DMS 273 treated with DMSO at 0.1 percent for 48 hours (cell line): ENCODE measurements at regions not wholly inside any gene's neighbourhood (a gene's known extent, or its start where the extent isn't known, plus 50 kb on each side); places are given as distances from the start of the nearest gene placed in this dataset.
"Not testable (repeated sequence)": the region's sequence is repeated elsewhere in the genome, so short reads cannot be mapped to it uniquely, and the experiment has no call there.

ENCODE experiments used
- DNase-seq: peaks from one replicate; lab custom pipeline; 2025; lab: John Stamatoyannopoulos, UW

DNA sequence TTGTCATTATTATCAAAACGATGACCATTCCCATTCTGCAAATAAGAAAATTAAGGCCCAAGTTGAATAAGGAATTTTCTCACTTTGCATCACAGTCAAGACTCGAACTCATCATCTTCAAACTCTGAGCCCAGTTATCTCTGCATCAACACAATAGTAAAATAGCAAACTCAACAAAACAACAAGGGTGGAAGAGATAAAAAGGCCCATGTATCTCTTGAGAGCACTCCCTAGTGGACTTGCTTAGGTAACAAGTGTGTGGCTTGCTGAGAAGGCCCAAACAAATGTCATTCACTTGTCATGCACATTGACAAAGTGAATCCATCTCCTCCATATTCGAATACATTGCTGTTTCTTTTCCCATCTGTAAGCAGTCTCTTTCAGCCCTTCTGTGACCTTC lies 412.0 kb upstream of the MAF start:
- no peak for DNase-seq

DNA sequence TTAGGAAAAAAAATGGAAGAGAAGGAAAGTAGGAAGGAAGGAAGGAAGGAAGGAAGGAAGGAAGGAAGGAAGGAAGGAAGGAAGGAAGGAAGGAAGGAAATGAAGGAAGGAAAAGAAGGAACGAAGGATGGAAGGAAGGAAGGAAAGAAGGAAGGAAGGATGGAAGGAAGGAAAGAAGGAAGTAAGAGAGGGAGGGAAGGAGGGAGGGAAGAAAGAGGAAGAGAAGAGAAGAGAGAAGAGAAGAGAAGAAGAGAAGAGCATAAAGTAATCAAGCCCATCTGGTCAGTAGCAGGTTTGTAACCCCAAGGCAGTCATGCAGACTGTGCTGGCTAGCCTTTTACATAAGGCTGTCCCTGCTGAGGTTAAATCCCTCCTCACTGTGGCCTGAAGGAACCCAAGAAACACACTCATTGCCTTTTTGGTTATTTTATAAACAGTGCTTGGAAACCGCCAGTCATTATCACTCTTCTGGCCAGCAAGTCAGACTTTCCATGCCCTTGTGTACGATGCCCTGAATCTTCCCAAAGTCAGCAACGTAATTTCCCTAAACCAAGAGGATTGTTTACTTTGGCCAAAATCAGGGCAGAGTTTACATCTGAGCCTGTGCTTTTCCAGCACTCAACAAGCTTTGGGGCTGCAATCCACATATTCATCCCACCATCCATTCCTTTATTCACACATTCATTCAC lies 409.6 kb upstream of the MAF start:
- DNase-seq, result no peak

DNA sequence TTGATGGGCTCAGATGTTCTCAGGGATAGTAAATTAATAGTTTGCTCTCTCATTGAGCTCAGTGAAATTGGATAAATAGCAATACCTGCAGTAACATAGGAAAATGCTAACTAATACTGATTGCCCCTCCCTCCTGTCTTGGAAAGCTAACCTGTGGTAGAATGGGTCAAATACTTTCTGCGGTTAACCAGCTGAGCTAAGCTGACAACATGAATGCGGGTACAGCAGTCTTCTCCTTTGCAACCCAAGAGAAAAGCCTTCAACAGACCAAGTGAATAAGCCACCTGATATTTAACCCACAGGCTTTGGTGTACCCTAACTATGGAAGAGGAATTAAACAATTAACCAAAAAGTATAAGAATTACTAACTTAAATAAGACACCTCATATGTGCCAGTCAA lies 408.3 kb upstream of the MAF start:
- DNase-seq, result no peak

DNA sequence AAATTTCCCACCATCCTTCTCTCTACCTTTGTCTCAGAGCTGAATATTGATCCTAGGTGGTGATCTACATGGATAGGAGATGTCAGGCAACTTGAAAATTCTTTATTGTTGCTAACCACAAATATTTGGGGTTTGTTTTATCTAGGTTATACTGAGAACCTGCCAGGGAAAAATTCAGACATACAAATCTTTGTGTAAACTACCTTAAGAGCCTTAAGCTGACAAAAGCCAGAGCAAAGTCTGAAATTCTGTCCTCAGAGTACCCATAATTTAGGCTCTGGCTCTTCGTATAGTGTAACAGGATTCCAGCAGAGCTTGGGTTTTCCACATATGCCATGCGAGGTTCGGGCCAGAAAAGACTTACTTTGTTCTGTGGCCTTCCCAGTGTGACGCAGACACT lies 406.7 kb upstream of the MAF start:
- no peak for DNase-seq

DNA sequence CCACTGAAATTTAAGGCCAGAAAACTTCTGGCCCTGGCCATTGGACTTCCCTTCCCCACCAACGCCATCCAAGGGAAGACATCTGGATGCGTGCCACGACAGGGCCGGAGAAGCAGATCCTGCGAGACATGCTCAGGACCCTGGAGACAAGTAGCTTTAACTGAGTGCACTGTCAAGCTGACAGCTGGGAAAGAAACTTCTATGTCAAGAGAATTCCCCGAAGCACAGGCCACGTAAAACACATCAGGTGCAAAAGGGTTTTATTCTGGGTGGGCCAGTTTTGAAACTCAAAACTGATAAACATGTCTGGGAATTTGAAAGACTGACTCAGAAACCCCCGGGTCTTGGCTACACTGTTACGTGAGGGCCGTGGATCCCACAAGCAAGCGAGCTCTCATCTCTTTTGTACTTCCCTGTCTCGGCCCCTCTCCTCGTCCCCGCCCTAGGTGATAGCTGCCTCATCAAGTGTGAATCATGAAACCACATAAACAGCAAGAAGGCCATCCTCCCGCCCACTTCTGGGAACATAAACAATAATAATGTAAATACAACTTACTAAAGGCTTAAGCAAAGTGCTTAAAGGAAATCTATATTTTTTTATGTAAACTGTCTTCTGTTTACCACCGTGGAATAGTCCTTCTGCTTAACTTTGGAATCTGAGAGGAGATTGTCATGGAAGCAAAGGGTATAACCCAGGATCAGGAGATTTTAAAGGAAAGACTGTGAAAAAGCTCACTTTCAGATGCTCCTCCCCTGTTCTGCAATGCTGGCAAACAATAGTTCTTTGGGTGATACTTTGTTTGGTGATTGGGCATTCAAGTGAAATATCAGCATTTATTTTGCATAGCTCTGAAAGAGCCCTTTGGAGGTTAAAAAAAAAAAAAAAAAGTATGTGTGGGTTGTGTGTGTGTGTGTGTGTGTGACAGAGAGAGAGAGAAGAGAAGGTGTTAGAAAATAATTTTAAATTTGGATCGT lies 406.0 kb upstream of the MAF start:
- no peak for DNase-seq

DNA sequence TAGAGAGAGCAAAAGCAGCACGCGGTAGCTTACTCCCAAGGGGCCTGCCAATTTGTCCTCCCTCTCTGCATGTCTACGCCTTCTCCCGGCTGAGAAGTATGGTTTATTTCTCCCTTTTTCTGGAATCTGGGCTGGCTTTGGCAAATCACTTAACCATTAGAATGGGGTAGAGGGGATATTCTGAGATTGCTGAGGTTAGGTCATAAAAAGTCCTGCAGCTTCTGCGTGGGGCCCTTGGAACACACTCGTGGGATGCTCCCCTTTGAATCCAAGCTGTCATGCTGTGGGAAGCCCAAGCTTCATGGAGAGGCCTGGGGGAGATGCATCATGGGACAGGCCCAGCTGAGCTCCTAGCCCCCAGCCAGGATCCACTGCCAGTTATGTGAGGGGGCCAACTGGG lies 403.6 kb upstream of the MAF start:
- DNase-seq, result no peak

DNA sequence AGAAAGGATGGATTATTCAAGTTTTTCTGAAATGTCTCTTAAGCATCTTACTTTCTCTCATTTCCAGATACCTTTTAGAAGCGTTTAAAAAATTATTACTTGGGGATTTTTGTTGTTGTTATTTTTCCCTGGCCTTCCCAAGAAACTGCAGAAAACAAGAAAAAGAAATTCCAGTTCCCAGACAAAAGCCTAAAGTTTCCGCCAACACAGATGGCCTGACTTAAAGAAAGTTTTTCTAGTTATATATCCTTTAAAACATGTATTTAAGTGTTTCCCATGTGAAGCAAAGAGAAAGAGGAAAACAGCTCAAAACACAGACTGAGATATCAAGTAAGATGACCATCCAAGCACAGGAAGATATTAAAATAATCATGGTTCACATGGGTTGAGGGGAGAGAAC lies 401.7 kb upstream of the MAF start:
- DNase-seq, result no peak

DNA sequence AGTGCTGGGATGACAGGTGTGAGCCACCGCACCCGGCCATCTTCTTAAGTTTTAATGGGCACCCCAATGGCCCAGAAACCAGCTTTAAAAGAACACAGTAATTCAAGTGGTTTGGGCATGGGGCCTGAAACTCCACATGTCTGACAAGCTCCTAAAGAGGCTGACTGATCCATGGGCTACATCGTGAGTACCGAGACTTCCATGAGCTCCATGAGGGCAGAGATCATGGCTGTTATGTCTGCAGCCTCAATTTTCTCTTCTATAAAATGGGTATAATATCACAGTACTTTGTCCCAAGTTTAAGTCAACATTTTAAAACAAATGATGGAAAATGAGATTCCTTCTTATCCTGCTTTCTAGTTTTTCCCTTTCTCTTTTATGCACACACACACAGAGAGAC lies 397.6 kb upstream of the MAF start:
- DNase-seq, result no peak

DNA sequence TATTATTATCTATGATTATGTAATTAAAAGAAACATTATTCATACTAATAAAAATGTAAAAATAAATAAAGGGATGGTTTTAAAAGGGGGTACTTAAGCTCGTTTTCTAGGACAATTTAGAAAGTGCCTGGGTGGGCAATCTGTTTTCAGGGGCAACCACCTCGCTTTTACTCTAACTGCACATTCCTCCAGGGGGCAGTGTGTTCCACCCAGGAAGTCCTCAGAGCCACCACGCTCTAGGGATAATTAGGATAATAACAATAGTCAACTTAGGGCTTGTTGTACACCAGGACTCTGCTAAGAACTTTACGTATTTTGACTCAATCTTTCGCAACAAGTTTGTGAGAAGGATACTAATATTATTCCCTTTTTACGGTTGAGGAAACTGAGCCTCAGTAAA lies 396.7 kb upstream of the MAF start:
- no peak for DNase-seq

DNA sequence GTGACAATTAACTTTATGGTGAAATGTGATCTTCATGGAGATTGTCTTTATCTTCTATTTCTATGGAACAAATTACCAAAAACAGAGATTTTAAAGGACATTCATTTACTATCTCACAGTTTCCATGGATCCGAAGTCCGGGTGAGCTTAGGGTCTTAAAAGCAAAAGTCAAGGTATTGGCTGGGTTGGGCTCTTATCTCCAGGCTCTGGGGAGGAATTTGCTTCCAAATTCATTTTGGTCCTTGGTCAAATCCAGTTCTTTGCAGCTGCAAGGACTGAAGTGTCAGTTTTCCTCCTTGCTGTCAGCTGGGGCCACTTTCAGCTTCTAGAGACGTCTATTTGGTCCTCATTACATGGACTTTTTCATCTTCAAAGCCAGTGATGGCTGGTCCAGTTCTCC lies 395.8 kb upstream of the MAF start:
- no peak for DNase-seq

DNA sequence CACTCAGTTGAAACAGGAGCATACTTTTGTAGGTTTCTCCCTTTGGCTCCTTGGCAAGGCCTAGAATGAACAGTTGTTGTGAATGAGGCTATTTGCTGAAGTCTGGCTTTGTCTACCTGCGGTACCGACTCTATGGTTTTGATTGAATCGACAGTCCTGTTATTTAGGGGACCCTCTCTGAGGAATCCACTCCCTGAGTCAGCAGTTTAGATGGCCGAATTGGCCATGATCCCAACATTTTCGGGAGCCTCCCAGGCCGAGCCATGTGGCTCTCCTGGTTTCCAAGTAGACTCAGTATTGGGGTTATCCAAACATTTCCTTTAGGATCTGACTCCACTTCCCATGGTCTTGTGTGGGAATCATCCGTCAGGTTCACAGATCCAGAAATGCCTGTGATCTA lies 394.8 kb upstream of the MAF start:
- no peak for DNase-seq

DNA sequence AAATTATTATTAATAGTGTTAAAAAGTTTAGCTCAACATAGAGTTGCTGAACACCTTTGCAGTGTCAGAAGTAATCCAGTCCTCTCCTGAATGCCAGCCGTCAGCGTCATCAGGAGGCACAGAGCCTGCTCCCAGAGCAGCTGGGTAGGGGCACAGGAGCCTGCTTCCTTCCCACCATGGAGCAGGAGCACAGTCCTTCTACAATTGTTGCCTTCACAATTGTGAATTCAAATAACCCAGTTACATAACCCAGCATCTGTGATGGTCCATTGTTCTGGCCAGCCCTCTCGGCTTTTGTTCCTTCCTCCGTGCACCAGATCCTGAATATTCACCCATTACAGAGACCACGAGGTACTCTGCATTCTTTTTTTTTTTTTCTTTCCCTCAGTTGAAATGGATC lies 393.9 kb upstream of the MAF start:
- no peak for DNase-seq

DNA sequence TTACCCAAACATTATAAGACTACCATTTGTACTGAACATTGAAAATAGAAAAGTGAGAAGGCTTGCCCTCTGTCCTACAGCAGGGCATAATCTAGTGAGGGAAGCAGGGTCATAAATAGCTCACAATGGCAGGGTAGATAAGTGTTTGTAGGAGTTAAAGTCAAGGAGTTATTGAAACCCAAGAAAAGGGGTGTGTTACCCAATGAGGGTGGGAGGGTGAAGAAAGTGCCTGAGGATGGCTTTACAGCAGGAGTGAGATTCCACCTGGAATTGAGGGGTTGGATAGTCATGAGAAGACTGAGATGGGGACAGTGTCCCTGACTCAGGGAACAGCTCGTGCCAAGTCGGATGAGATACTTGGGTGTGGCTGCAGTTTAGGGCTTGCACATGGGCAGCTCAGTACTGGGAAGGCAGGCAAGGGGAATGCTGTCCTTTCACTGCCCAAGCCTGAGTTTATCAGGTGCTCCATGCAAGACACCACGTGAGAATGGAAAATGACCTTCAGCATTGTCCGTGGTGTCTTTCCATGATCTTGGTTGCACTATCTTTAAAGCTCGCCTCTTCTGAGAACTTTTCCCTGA lies 393.2 kb upstream of the MAF start:
- no peak for DNase-seq

DNA sequence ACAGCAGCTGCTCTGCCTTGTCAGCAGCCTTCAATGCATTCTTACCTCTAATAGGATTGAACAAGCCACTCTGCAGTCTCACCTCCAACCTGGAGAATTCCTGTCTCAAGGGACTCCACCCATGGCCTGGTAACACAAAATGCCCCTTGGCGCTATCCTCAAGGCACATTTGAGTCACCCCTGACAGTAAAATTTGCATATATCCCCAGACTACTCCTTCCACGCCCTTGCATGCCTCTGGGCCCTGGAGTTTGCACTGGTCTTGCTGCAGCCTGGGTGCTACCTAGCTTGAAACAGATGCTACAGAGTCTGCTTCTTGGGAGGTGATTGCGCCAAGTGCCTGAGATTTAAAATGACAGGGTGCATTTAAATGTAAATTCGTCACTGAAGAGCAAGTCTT lies 391.4 kb upstream of the MAF start:
- no peak for DNase-seq

DNA sequence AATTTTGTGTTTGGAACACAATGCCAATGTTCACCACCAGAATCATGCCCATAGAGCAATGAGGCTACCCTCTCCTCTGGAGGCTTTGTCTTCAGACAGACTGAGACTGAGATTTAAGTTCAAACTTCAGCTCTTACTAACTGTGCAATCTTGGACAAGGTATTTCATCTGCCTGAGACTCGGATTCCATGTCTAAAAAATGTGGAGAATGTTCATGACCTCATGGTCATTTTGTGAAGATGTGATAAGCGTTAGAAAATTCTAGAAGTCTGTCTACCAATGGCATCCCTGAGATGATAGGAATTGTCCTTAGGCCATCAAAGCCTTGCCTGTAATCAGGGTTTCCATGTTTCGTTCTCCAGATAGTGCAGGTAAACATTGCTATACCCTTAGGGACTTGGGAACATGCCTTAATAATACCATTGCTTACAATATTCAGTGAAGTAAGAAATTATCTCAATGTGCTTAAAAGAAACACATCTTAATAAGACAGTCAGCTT lies 388.2 kb upstream of the MAF start:
- DNase-seq, result no peak

DNA sequence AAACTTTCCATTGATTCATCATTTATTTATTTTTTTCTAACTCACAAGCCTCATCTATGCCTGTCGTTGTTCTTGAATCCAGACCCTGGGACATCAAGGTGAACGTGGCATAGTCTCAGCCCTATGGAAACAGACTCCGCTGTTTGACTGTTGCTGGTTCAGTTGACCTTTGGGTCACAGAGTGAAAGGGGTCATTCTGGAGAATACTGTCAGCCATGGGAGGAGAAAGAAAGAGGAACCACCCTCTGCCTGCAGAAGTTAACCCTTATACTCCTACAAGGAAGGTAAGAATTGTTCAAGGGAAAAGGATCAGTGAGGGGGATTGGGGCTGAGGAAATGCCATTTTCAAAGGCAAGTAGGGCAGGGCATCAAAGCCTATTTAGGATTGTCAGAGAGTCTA lies 387.6 kb upstream of the MAF start:
- DNase-seq, result no peak

DNA sequence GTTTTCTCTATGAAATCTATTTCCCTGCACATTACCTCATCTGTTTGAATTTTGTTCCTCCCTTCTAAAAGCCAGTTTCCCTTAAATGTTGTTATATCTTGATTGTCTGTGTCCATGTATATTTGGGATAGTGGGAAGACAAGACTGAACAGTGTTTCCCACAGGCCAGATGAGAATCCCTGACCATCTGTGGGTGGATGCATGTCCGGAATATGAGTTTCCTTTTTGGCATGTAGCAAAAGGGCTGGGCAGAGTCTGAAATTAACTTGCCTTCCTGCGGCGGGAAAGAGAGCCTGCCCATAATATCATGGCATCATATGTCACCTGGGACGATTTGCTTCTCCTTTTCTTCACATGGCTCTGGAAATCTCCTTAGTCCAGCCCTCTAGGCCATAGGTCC lies 385.8 kb upstream of the MAF start:
- DNase-seq, result no peak

DNA sequence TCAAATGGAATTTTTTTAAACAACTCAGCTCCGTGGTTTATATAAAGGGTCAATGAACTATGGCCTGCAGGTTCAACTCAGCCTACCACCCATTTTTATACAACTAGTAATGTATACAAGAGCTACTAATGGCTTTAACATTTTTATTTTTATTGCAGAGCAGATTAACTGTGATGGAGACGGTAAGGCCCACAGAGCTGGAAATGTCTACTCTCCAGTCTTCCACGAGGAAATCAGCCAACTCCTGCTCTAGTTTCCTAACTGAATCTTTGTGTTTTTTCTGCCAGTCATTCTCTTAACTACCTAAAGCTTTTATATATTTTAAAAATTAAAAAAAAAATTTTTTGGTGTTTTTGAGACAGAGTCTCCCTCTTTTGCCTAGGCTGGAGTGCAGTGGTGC lies 385.1 kb upstream of the MAF start:
- no peak for DNase-seq

DNA sequence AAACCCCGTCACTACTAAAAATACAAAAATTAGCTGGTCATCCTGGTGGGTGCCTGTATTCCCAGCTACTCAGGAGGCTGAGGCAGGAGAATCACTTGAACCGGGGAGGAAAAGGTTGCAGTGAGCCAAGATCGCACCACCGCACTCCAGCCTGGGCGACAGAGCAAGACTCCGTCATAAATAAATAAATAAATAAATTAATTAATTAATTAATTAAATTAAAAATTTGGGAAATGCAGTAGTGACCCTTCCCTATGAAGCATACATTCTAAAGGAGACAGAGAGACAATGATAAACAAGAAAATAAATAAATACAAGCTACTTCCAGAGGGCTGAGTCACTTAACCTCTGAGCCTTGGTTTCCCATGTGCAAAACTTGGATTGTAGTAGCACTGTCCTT lies 383.6 kb upstream of the MAF start:
- DNase-seq, result not testable (repeated sequence)

DNA sequence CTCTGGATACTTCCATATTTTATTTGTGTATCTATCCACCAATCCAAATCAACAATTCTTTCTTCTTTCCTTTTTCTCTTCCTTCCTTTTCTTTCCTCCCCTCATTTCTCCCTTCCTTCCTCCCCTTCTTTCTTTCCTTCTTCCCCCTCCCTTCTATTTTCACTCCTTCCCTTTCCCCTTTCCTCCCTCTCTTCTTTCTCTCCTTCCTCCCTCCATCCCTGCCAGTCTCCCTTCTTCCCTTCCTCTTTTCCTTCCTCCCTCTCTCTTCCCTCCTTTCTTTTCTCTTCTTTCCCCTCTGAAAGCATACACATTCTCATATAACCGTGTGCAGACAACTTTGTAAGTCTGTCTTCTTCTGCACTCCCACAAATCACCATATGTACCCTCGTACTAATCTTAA lies 382.3 kb upstream of the MAF start:
- no peak for DNase-seq

DNA sequence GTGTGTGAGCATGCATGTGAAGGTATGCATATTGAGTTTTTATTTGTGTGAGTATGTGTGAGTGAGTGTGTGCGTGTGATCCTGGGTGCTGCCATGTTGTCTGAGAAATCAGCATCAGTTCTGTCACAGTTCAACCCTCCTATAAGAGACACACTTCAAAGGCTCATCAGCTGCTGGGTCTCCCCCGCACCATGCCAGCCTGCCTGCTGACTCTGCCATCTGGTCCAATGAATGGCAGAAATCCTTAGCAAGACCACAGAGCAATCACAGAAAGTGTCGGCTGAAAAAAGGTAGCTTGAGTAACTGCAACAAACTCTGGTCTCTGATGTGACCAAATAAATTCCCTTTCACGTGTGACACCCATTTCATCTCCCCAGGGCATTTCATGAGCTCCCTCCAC lies 381.8 kb upstream of the MAF start:
- DNase-seq, result no peak

DNA sequence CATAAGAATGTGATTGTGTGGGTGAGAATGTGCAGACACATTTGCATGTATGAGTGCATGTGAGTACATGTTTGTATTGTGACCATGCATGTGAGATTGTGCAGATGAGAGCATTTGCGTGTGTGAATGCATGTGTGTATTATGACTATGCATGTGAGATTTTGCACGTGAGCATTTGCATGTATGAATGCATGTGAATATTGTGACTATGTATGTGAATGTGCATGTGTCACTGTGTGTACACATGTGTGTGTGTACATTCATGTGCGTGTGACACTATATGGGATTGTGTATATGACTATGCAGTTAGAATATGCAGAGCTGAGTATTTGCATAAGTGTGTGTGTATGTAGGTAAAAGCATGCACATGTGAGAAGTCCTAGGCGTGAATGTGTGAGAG lies 381.3 kb upstream of the MAF start:
- DNase-seq, result no peak
